ENCODE measurements at regions not wholly inside any gene's neighbourhood (a gene's known extent, or its start where the extent isn't known, plus 50 kb on each side); places are given as distances from the start of the nearest gene placed in this dataset.

GRCh38 chr19:30091856-30092255 is 149.8 kb downstream of the URI1 start:
- no peak for FAIRE-seq
- in situ Hi-C loops (cut with MboI), result no loop called here
- no peak for TF ChIP-seq SPI1 (IDR thresholded peaks at IDR 0.05; ENCODE audit: borderline replicate concordance, insufficient read depth, low read depth, low read length)
- no peak for TF ChIP-seq IKZF2 (IDR thresholded peaks at IDR 0.05)
- no peak for TF ChIP-seq POLR2AphosphoS5 (IDR thresholded peaks at IDR 0.05; ENCODE audit: low read length)
- no peak for TF ChIP-seq EGR1 (IDR thresholded peaks at IDR 0.05; ENCODE audit: borderline replicate concordance in 1 of 2, low read depth in 2 of 2, low read length in 2 of 2)
- no peak for TF ChIP-seq ZZZ3 (IDR thresholded peaks at IDR 0.05; ENCODE audit: control insufficient read depth, insufficient read length, low read depth)
- no peak for TF ChIP-seq BCL11A (IDR thresholded peaks at IDR 0.05; ENCODE audit: low read depth, low read length)
- no peak for TF ChIP-seq MXI1 (IDR thresholded peaks at IDR 0.05; ENCODE audit: low read depth, low read length)
- no peak for TF ChIP-seq NR2F1 (conservative IDR thresholded peaks at IDR 0.05)
- no peak for TF ChIP-seq MYB (IDR thresholded peaks at IDR 0.05; ENCODE audit: borderline replicate concordance, low read depth, low read length)
- no peak for TF ChIP-seq RBBP5 (conservative IDR thresholded peaks at IDR 0.05)
- TF ChIP-seq ZBTB11 (CRISPR knock-in tag; IDR thresholded peaks at IDR 0.05), result no peak
- TF ChIP-seq JUND (IDR thresholded peaks at IDR 0.05; ENCODE audit: low read depth, low read length), result no peak
- no peak for TF ChIP-seq ATF3 (IDR thresholded peaks at IDR 0.05; ENCODE audit: borderline replicate concordance, extremely low read depth, low read depth, low read length)
- TF ChIP-seq MTA3 (IDR thresholded peaks at IDR 0.05; ENCODE audit: borderline replicate concordance, low read length), result no peak
- no peak for TF ChIP-seq RAD51 (IDR thresholded peaks at IDR 0.05)
- no peak for TF ChIP-seq BMI1 (IDR thresholded peaks at IDR 0.05; ENCODE audit: borderline replicate concordance)
- no peak for TF ChIP-seq CUX1 (IDR thresholded peaks at IDR 0.05; ENCODE audit: insufficient replicate concordance, low read depth, low read length)
- TF ChIP-seq ATF7 (IDR thresholded peaks at IDR 0.05; ENCODE audit: low read depth), result no peak
- no peak for TF ChIP-seq HDAC6 (IDR thresholded peaks at IDR 0.05; ENCODE audit: unreplicated experiment)

More at GRCh38 chr19:30091856-30092255, 149.8 kb downstream of the URI1 start:
- ChIA-PET POLR2A (no interaction called here), RAD21 (ENCODE audit: unreplicated experiment) (no interaction called here), CTCF (no interaction called here), SMC1A (ENCODE audit: uncharacterized antibody, unreplicated experiment) (no interaction called here)
- no peak overlapping the region for H3K4me3 ChIP-seq
- H3K4me2 ChIP-seq (ENCODE audit: control insufficient read depth, insufficient read depth), result no peak overlapping the region
- no peak overlapping the region for H3K27ac ChIP-seq (ENCODE audit: control insufficient read depth, insufficient read depth)
- no peak for ATAC-seq
- no peaks in the 10 kb centered on the region for H4K20me1 ChIP-seq (ENCODE audit: control insufficient read depth, insufficient read depth)
- BruUV-seq (replicated peaks), result no TSS peak
- H3K9ac ChIP-seq (ENCODE audit: control insufficient read depth, insufficient read depth, low read length), result no peak overlapping the region
- no peak for DNase-seq (ENCODE audit: low read depth, low spot score)
- H2AFZ ChIP-seq (ENCODE audit: control insufficient read depth, low read depth, low read length), result no peak overlapping the region
- H3K79me2 ChIP-seq (ENCODE audit: control insufficient read depth, insufficient read depth, low read length), result no peaks in the 10 kb centered on the region
- no peaks in the 10 kb centered on the region; a peak in 2 of 4 replicates for H3K27me3 ChIP-seq (replicated peaks in 1 of 2; ENCODE audit: control insufficient read depth in 2 of 2, insufficient read depth in 2 of 2, low read length in 1 of 2)
- intact Hi-C loops (cut with micrococcal nuclease; ENCODE audit: unreplicated experiment), result no loop called here
- no peaks in the 10 kb centered on the region for H3K4me1 ChIP-seq (ENCODE audit: control insufficient read depth, insufficient read depth, low read length)
- H3K36me3 ChIP-seq (ENCODE audit: control insufficient read depth in 2 of 2, insufficient read depth in 2 of 2, low read length in 1 of 2), result no peaks in the 10 kb centered on the region
- WGBS (ENCODE audit: insufficient coverage, insufficient replicate concordance, low lambda C conversion rate, missing lambda C conversion rate), result 16% methylated on average over 3 of the region's 3 CpGs
- no peaks in the 10 kb centered on the region for H3K9me3 ChIP-seq (replicated peaks; ENCODE audit: control insufficient read depth, insufficient read depth, low read length)
